NCI-H460 (cell line): ENCODE measurements at regions not wholly inside any gene's neighbourhood (a gene's known extent, or its start where the extent isn't known, plus 50 kb on each side); places are given as distances from the start of the nearest gene placed in this dataset.

Source experiments
- DNase-seq: peaks from one replicate; pipeline ENCODE4 v3.0.0-alpha.2; 2016; ENCODE audit warnings: low read depth; ENCODE audit errors: extremely low read depth

DNA sequence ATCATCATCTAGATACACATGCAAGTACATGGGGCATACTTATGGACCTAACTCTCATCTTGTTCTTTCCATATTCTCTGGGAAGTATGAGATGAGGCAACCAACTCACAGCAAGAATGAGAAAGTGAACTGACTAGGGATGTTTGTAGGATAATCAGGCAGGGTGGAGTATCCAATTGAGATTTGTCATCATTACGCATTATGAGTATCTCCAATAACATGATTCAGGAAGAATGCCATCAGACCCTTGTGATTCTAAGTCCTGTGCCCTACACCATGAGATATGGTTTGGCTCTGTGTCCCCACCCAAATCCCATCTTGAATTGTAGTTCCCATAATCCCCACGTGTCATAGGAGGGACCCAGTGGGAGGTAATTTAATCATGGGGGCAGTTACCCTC lies 154.0 kb downstream of the SLC30A10 start:
- DNase-seq: no peak

DNA sequence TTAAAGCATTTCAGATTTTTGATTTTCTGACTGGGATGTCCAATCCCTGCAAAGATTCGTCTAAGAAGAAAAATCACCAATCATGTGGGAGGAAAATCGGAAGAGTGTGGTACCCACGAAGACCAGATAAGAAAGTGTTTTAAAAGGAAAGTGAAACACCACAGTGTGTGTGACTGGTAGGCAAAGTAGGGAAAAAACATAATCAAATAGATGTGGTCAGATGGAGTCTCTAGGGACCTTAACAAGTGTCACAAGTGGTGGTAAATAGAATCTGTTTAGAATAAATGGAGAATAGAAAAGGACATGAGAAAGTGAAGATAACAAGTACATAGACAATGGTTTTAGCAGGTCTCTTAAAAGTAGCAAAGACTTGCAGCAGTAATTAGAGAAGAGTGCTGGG lies 154.6 kb downstream of the SLC30A10 start:
- DNase-seq: no peak

GRCh38 chr1:219773110-219773509 lies 155.2 kb downstream of the SLC30A10 start:
- no peak for DNase-seq

DNA sequence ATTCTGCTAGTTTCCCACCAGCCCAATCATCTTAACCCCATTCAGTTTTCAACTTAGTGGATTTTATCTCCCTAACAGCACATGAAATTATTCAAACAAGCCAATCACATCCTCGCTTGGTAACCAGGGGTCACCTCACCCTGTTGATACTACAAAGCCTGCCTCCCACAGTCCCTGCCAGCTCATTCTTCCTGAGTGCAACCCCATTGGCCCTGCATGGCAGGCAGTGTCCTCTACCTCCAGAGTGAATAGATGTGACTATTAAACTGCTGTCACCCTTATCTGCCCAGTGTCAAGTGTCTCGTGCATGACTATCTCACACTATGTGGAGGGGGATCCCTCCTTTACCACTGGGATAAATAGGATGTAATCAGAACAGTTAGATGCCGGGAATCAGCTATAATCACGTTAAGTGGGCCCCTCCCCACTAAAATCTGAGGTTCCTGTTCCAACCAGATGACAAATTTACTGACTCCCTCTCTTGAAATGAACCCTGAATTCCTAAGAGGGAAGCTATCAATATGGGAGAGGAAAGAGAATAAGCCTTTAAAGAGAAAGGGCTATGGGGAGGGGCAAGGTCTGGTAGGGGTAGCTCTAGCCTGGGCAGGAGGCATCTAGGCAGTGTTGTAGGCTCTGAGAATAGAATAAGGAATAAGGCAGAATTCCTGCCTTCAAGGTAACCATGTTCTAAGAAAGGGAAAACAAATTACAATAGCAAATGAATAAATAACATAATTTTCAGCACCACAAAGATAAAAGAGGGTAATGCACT lies 155.9 kb downstream of the SLC30A10 start:
- no peak for DNase-seq

GRCh38 chr1:219771080-219771479 lies 157.3 kb downstream of the SLC30A10 start:
- DNase-seq: no peak

GRCh38 chr1:219763321-219763720 lies 150.4 kb upstream of the ZC3H11B start:
- no peak for DNase-seq

- DNase-seq: no peak
These were observed 148.4 kb upstream of the ZC3H11B start for GRCh38 chr1:219761208-219761860.

- no peak for DNase-seq
These were observed 146.2 kb upstream of the ZC3H11B start for GRCh38 chr1:219759095-219759494.

DNA sequence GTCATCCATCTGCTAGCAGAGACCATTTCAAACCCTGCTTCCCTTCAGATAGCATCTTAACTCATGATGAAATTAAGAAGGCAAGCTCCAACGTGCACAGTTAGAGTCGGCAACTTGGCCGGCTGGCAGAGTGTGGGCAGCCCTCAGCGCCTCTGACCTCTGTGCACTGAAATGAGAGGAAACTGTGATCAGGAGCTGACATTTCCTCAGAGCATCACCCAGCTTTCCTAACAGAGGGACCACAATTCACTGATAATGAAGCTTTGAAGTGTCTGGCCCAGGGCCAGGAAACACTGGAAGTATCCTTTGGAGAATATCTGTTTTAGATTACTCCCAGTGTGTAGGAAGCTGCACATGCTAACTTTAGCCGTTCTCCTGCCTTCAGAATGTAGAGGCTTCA lies 145.0 kb upstream of the ZC3H11B start:
- no peak for DNase-seq

- DNase-seq: no peak
These were observed 142.3 kb upstream of the ZC3H11B start for GRCh38 chr1:219755234-219755633.

GRCh38 chr1:219754767-219755166 lies 141.9 kb upstream of the ZC3H11B start:
- no peak for DNase-seq

DNA sequence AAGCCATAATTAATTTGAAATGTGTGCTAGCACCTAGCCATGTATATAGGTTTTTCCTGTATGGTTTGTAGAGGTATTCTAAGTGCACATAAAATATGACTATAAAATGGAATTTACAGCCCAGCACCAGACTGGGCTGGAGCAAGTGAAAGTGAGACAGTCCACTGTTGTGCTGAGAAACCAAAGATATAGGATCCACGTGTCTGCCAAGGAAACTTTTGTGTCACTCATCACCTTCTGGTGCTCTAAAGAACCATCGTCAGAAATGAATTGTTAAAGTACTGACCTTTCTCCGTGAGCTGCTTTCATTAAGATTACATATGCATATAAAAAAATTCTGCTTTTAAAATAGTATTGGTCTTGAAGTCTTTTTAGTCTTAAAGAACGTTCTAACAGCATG lies 141.0 kb upstream of the ZC3H11B start:
- no peak for DNase-seq

GRCh38 chr1:219752645-219753044 lies 139.7 kb upstream of the ZC3H11B start:
- DNase-seq: no peak

- no peak for DNase-seq
These were observed 139.1 kb upstream of the ZC3H11B start for GRCh38 chr1:219751870-219752507.

- no peak for DNase-seq
These were observed 136.5 kb upstream of the ZC3H11B start for GRCh38 chr1:219749370-219749769.

- DNase-seq: no peak
These were observed 133.2 kb upstream of the ZC3H11B start for GRCh38 chr1:219746141-219746540.

DNA sequence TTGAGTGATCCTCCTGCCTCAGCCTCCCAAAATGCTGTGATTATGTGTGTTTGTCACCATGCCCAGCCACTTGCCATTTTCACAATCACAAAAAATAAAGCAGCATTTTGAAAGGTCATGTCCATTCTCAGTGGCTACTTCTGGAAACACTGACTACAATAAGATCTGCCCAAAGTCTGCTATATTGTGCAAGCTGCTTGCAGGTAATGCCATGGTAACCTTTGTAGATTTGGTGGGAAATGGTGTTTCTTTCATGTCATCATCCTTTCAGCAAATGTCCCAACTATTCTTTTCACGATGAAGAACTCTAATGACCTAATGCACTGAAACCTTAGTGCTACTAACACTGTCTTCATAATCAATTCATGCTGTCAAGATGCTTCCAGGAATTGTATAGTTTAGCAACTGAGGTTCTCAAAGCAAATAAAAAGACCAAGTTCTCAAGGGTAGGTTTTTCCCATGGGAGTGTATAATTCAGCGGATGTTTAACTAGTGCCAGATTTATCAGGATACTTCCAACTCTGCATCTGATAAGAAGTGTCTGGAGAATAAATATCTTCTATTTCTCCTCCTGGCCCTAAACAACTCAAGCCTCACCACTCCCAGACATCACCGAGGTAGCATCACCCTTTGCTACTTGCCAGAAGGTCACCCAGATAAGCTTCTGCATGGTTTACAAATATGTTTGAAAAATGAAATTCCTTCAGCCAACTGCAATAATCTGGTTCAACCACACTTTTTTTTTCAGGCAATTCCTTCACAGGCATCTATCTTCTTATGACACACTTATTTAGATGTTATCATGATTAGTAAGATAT lies 132.0 kb upstream of the ZC3H11B start:
- no peak for DNase-seq

DNA sequence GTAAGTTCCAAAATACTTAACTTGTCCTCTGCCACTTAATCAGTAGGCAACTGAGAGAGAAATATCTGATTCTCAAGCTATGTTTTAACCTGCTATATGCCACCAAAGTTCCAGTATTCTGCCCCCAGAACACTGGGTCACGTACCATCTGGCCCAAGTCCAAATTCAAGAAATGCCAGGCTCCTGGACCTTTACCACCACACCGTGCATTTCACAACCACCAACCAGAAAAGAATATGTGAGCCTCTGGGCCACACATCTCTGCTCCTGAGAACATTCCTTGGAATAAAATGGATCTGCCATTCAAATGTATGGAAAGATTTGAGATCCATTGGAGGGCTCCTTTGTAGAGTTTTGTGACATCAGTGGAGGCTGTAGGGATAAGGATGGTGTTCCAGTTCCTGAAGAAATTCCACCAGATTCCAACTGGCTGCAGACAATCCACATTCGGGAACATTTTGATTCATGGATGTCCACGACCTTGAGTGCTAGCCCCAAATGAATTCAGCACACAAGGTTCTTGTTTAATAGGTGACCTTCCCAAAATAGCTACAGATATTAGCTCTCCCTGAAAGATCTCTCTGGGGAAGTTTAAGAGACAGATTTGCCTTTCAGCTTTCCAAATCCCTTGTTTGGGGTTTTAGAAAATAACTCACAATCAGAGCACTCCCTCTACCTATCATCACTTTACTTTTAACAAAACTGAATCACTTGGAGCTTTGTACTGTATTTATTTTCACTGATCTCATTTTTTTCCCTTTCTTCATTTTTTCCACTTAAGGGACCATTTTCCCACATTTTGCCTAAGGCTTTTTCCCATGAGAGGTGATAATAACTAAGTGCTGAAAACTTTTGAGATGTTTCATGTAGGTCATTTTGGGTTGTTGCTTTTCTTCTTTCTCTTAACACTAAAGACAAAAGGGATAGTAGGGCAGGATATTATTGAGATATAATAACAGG lies 128.4 kb upstream of the ZC3H11B start:
- DNase-seq: no peak

GRCh38 chr1:219733511-219734174 lies 120.7 kb upstream of the ZC3H11B start:
- no peak for DNase-seq
